Right ventricle myocardium inferior (tissue), 1 donor: ENCODE measurements at regions not wholly inside any gene's neighbourhood (a gene's known extent, or its start where the extent isn't known, plus 50 kb on each side); places are given as distances from the start of the nearest gene placed in this dataset.
"Not testable (repeated sequence)": the region's sequence is repeated elsewhere in the genome, so short reads cannot be mapped to it uniquely, and the experiment has no call there.

Source experiments
- ATAC-seq: fragments of 200-7000 bp; cut with Tn5 transposase; one replicate; pipeline ENCODE4 v1.9.1; 2020; ENCODE audit warnings: mild to moderate bottlenecking, moderate library complexity
- DNase-seq: peaks from one replicate; pipeline ENCODE4 v3.0.0; 2021; ENCODE audit errors: missing footprints
- intact Hi-C: fragments of 100-400 bp; cut with DNase I; formaldehyde crosslinking; loops from one replicate; pipeline ENCODE4 v1.11.0; 2022
- donor health status: DM: no; HTN: yes; CAD: no; lungs with severe emphysema.

GRCh38 chrX:8033175-8033574 is 106.0 kb upstream of the PNPLA4 start:
- intact Hi-C loops = no loop called here
- ATAC-seq (no peak), DNase-seq (no peak)

DNA sequence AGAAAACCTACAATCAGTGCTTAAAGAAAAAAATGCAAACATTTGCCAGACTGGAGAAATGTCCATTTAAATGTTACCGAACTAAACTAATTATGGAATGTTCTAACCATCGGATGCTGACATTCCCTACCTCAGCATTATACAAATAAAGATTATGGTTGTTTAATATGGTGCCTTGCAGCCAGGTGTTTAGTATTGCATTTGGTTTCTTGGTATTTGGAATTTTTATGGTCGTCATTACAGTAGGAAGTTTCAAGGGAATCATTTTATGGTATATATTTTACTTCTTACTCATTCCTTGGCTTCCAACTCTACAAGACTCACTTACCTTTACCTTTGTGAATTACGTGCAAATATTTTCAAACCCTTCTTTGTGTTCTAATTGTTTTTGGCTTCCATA is 103.1 kb upstream of the PNPLA4 start:
- DNase-seq = no peak
- intact Hi-C loops = no loop called here
- ATAC-seq = no peak

DNA sequence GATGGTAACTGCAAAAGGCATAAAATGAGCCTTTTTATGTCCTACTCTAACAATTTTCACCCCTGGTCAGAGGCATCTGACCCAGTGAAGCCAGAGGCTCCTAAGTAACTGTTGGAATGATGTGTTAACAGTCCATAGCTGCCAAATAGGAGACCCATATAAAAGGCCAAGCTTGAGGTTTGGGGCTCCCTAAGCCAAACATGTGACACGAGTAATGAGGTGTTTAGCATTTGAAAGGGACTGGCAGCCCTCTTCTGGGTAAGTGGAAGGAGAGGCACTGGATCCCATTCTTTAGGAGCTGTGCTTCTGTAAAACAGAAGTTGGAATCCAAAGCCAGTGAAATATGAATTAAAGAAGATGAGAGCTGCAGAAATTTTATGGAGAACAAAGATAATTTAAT is 100.6 kb upstream of the PNPLA4 start:
- intact Hi-C loops = no loop called here
- ATAC-seq (peak; percentile 13), DNase-seq (no peak)

DNA sequence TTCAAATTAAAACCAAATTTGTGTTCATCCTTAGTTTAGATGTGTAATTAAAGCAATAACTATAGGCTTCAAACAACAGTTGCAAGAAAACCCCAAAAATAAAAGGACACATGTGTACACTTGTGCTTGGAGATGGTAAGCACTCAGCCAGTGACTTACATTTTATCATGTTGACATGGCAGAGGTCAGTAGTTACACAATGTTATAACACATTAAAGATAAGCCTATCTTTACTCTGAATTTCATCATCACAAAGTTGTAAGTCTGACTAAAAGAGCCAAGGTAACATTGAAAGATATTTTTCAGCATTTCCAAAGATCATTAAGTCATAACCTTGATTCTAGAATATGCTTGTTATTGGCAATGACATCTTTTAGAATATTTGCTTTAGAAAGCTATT is 98.5 kb upstream of the PNPLA4 start:
- intact Hi-C loops = no loop called here
- ATAC-seq (no peak), DNase-seq (no peak)

GRCh38 chrX:8018934-8019333 is 91.7 kb upstream of the PNPLA4 start:
- ATAC-seq (no peak), DNase-seq (no peak)
- intact Hi-C loops = no loop called here

GRCh38 chrX:8010105-8010504 is 82.9 kb upstream of the PNPLA4 start:
- no peak for ATAC-seq
- intact Hi-C loops = no loop called here
- no peak for DNase-seq

DNA sequence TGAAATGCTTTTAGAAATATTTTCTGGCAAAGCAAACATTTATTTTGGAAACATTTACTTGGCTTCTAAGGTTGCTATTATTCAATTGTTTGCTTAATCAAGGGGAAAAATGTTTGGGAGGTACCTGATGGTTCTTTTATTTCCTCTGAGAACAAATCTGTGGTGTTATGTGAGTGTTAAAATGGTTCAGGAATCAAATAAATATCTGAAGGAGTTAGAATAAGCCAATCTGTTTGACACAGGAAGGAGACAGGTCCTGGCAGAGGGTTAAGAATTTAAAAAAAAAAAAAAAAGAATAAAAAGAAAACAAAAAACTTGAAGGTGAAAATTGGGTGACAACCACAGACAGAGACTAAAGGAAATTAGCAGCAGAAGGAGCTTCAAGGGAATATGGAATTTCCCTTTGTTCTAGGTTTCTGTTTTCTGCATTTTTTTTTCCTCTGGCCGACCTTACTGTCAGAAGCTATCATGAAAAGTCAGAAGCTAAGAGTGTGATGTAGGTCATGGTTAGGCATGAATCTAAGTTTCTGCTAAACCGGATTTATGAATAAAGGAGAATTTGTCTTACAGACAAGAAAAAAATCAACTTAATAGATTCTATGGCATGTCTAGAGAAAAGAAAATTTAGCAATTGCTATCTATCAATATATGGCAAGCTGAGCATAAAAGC is 78.6 kb upstream of the PNPLA4 start:
- intact Hi-C loops = no loop called here
- no peak for DNase-seq
- ATAC-seq = no peak

DNA sequence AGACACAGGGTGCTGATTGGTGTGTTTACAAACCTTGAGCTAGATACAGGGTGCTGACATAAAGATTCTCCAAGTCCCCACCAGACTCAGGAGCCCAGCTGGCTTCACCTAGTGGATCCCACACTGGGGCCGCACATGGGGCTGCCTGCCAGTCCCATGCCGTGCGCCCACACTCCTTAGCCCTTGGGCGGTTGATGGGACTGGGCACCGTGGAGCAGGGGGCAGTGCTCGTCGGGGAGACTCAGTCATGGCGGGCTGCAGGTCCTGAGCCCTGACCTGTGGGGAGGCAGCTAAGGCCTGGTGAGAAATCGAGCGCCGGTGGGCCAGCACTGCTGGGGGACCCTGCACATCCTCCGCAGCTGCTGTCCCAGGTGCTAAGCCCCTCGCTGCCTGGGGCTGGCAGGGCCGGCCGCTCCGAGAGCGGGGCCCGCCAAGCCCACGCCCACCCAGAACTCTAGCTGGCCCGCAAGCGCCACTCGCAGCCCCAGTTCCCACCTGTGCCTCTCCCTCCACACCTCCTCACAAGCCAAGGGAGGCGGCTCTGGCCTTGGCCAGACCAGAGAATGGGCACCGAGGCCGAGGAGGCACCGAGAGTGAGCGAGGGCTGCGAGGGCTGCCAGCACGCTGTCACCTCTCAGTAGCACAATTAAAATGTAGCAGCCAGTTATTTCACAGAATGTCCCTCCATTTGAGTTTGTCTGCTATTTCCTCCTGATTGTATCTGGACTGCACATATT is 76.1 kb upstream of the PNPLA4 start:
- ATAC-seq (no peak), DNase-seq (no peak)
- intact Hi-C loops = no loop called here

DNA sequence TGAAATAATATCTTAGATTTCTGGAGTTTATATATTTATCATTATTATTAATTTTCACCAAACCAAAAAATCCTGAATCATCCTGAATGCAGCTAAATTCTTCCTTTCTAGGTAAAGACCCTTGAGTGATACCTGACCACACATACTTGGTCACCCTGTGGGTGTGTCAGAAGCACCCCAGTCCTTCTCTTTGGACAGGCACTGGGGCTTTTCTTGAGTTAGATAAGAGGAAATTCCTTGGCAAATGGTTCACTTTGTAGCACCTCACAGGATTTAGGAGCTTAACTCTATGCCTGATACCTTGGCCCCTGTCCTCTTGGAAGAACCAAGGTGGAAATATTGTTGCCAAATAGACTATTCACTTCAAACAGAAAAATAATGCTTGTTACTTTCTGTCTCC is 69.6 kb upstream of the PNPLA4 start:
- intact Hi-C loops = loop anchor here (2.0 to 5.0 kb wide), 2 partner anchors 370 to 742 kb away; no protein-coding TSS in a partner anchor
- DNase-seq = no peak
- ATAC-seq = no peak

DNA sequence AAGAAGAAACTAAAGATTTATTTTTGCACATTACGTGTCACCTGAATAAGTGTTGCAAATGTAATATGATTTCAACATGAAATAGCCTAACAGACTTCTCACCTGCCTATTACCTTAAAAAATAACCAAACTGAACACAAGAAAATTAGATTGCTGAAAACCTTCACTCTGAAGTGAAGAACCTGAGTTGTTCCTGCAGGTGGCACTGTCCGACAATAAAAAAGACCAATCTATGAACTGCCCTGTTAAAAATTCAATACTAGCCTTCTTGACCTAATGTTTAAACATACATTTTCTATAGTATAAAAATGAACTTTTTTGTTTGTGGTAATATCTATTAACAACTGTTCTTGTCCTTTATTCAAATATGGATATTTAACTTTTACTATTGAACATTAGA is 69.2 kb upstream of the PNPLA4 start:
- no peak for ATAC-seq
- intact Hi-C loops = loop anchor here (2.0 to 5.0 kb wide), 2 partner anchors 371 to 742 kb away; no protein-coding TSS in a partner anchor
- DNase-seq = no peak

- intact Hi-C loops = no loop called here
- no peak for ATAC-seq
- DNase-seq = no peak
Observed at GRCh38 chrX:7993873-7994272, 66.7 kb upstream of the PNPLA4 start.

- ATAC-seq, intact Hi-C loops, DNase-seq: not testable (repeated sequence)
Observed at GRCh38 chrX:7988013-7988759, 61.0 kb upstream of the PNPLA4 start.

DNA sequence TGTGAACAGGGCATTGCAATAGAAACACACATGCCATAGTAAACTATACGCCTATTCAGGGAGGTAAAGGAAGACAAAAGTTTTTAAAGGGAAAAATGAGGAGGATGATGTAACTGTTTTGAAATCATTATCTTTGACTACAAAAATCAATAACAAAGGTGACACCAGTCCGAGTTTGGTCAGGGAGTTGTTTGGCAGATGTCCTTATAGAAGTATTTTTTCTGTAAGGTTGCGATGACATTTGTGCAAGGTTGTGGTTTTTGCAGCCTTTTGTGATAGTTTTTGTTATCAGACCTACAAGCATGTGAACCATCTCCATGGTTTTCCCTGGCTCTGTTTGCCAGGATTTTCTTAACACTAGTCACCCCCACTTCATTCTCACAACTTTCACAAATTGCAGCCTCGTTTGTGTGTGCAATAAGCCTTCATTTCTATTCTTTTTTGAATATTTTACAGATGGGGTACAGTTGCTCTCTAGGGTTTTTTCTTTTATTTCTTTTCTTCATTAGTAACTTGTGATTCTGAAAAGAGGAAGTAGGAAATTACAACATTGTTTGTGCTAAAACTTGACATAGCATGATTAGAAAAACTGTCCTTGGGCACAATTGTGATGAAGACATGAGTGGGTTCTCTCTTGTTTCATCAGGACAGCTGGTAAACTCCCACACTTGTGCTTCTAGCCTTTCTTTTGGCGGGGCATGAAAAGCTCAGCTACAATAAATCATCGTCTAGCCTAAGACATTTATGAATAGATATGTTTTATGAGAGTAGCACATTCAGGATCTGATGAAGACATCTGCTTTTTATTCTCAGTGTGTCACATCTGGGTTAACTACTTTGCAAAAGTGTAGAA is 60.2 kb upstream of the PNPLA4 start:
- ATAC-seq (no peak), DNase-seq (no peak)
- intact Hi-C loops = no loop called here

- DNase-seq, intact Hi-C loops, ATAC-seq: not testable (repeated sequence)
Observed at GRCh38 chrX:7986738-7987137, 59.5 kb upstream of the PNPLA4 start.

- ATAC-seq = no peak
- intact Hi-C loops = no loop called here
- DNase-seq = no peak
Observed at GRCh38 chrX:7985568-7985967, 58.4 kb upstream of the PNPLA4 start.

DNA sequence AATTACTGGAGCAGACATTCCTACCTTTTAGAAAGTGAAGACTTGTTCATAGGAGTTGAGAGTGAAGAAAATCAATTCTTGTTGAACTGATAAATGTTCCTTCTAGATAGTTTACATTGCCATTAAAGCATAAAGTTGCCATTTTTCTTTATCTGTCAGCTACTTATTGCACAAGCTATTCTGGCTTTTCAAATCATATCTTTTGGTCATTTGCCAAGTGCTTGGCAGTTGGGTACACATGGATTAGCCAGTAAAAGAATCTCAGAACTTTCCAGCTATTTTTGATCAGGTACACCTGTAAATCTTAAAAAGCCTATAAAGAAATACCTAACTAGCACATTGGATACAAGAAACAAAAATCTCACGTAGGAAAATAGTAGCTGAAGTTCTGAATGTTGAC is 56.4 kb upstream of the PNPLA4 start:
- DNase-seq (no peak), ATAC-seq (no peak)
- intact Hi-C loops = no loop called here
